ENCODE measurements at regions not wholly inside any gene's neighbourhood (a gene's known extent, or its start where the extent isn't known, plus 50 kb on each side); places are given as distances from the start of the nearest gene placed in this dataset.

GRCh38 chr6:144681334-144681733 lies 396.2 kb downstream of the UTRN start:
- ATAC-seq (no peak), DNase-seq (ENCODE audit: low spot score) (no peak), FAIRE-seq (no peak)
- Histone ChIP-seq H3K27me3 (ENCODE audit: control insufficient read depth in 1 of 2, insufficient read depth in 2 of 2, low read length in 2 of 2) (no peaks in the 10 kb centered on the region), H3K9ac (ENCODE audit: insufficient read depth, low read depth, low read length) (no peak overlapping the region), H3K9me3 (ENCODE audit: low read length) (peaks cover under 1% of the 10 kb centered on the region; the same call in 1 of the 2 replicates), H3K4me3 (replicated peaks in 1 of 3; ENCODE audit: insufficient read depth in 1 of 3, low read depth in 2 of 3, low read length in 3 of 3) (no peak overlapping the region), H3K4me1 (ENCODE audit: insufficient read depth, low read length) (no peaks in the 10 kb centered on the region), H4K20me1 (ENCODE audit: insufficient read depth, low read length) (peaks cover 4% of the 10 kb centered on the region), H3K4me2 (ENCODE audit: low read depth, low read length) (no peak overlapping the region), H3K27ac (ENCODE audit: extremely low read length, insufficient read depth, low read length) (no peak overlapping the region), H3K36me3 (replicated peaks in 1 of 2; ENCODE audit: control insufficient read depth in 1 of 2, insufficient read depth in 2 of 2, low read length in 2 of 2) (peaks cover 19 to 47% of the 10 kb centered on the region in 2 experiments), H3K79me2 (ENCODE audit: insufficient read depth, low read length) (no peaks in the 10 kb centered on the region), H2AFZ (ENCODE audit: low read length) (no peak overlapping the region)
- CTCF ChIA-PET (ENCODE audit: low intra/inter-chr PET ratio, low total read pairs), result no interaction called here
- BruUV-seq (replicated peaks), result no TSS peak
- intact Hi-C loops (cut with micrococcal nuclease; ENCODE audit: unreplicated experiment) (no loop called here), in situ Hi-C loops (cut with HindIII; ENCODE audit: extremely low pct_ligation_motif_present, low pct_unique_long_range_greater_than_20kb) (no loop called here)
- TF ChIP-seq GLI4 (CRISPR knock-in tag; IDR thresholded peaks at IDR 0.05; ENCODE audit: borderline replicate concordance), result no peak
- no peak for TF ChIP-seq ZNF33A (CRISPR knock-in tag; IDR thresholded peaks at IDR 0.05; ENCODE audit: borderline replicate concordance)
- TF ChIP-seq NFKB2 (CRISPR knock-in tag; IDR thresholded peaks at IDR 0.05; ENCODE audit: borderline replicate concordance), result no peak
- TF ChIP-seq PBX2 (CRISPR knock-in tag; IDR thresholded peaks at IDR 0.05), result no peak
- no peak for TF ChIP-seq KMT2B (CRISPR knock-in tag; IDR thresholded peaks at IDR 0.05)
- no peak for TF ChIP-seq E2F5 (CRISPR knock-in tag; conservative IDR thresholded peaks at IDR 0.05)
- no peak for TF ChIP-seq ZNF597 (CRISPR knock-in tag; IDR thresholded peaks at IDR 0.05)
- no peak for TF ChIP-seq EEA1 (CRISPR knock-in tag; IDR thresholded peaks at IDR 0.05; ENCODE audit: borderline replicate concordance)
- no peak for TF ChIP-seq ZSCAN20 (CRISPR knock-in tag; IDR thresholded peaks at IDR 0.05; ENCODE audit: borderline replicate concordance)
- no peak for TF ChIP-seq NR1H2 (CRISPR knock-in tag; IDR thresholded peaks at IDR 0.05; ENCODE audit: borderline replicate concordance, low read depth)
- no peak for TF ChIP-seq ZFP1 (CRISPR knock-in tag; IDR thresholded peaks at IDR 0.05)
- no peak for TF ChIP-seq MYNN (CRISPR knock-in tag; IDR thresholded peaks at IDR 0.05; ENCODE audit: low read depth)
- no peak for TF ChIP-seq ZNF367 (CRISPR knock-in tag; IDR thresholded peaks at IDR 0.05; ENCODE audit: borderline replicate concordance)
- POLR2A ChIA-PET, result no interaction called here
- 98% methylated on average over 3 of the region's 3 CpGs for WGBS (ENCODE audit: low lambda C conversion rate)

All from HepG2 (cell line).